PFSK-1 (cell line): ENCODE measurements at regions not wholly inside any gene's neighbourhood (a gene's known extent, or its start where the extent isn't known, plus 50 kb on each side); places are given as distances from the start of the nearest gene placed in this dataset.

ENCODE experiments used
- FOXP2 ChIP-seq: optimal IDR thresholded peaks from 2 replicates; pipeline ENCODE3; 2011; ENCODE audit warnings: borderline replicate concordance, control low read depth, inconsistent platforms; ENCODE audit not compliant: insufficient read depth; ENCODE audit errors: extremely low read length, extremely low read depth
- POLR2AphosphoS5 ChIP-seq: IDR thresholded peaks from 2 replicates; pipeline ENCODE4 v1.6.1; 2012; ENCODE audit warnings: low read depth, mild to moderate bottlenecking, control low read depth, low read length, moderate library complexity
- SIN3A ChIP-seq: IDR thresholded peaks from 2 replicates; pipeline ENCODE4 v1.6.1; 2012; ENCODE audit warnings: mild to moderate bottlenecking, low read length, moderate library complexity, borderline replicate concordance; ENCODE audit not compliant: insufficient read depth
- TAF1 ChIP-seq: IDR thresholded peaks from 2 replicates; pipeline ENCODE4 v1.6.1; 2012; ENCODE audit warnings: low read length, control low read depth, borderline replicate concordance; ENCODE audit not compliant: insufficient read depth
- TF ChIP-seq, protein P1 (sequence below), 2 experiments: IDR thresholded peaks; 2 replicates each; pipeline versions ENCODE4 v1.6.1 to v1.8.0; 2011 to 2012; ENCODE audit warnings: low read depth in 2 of 2, low read length in 2 of 2, control low read depth in 1 of 2, inconsistent platforms in 1 of 2, mild to moderate bottlenecking in 1 of 2, moderate library complexity in 1 of 2; ENCODE audit not compliant: insufficient read depth in 1 of 2

DNA sequence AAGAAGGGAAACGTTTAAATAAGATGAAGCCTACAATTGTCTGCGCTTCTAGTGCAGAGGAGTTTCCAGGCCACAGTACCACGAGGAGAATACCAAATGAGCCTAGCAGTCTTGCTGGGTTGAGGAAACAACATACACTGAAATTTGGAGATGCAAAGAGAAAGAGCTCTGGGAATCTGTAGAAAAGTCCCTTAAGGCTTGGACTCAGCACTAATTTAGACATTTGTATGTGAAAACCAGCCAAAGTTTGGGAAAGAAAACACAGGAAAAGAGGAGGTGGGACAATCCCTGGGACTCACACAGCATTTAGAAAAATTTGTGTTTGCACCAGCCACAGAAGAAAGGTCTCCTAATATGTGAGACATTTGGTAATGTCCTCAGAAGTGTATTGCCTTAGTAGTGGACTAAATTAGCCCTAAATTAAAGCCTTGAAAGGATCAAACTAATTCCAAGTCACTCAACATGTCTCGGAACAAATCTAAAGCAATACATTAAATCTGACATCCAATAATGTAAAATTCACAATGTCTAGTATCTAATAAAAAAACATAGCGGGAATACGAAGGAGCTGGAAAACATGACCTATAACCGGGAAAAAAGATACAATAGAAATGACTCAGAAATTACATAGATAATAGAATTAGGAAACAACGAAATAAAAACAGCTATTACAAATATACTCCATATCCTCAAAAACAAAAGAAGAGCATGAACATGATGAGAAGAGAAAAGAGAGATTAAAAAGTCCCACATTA, 187.1 kb upstream of the NAMPT start:
- TF ChIP-seq, protein P1, sequence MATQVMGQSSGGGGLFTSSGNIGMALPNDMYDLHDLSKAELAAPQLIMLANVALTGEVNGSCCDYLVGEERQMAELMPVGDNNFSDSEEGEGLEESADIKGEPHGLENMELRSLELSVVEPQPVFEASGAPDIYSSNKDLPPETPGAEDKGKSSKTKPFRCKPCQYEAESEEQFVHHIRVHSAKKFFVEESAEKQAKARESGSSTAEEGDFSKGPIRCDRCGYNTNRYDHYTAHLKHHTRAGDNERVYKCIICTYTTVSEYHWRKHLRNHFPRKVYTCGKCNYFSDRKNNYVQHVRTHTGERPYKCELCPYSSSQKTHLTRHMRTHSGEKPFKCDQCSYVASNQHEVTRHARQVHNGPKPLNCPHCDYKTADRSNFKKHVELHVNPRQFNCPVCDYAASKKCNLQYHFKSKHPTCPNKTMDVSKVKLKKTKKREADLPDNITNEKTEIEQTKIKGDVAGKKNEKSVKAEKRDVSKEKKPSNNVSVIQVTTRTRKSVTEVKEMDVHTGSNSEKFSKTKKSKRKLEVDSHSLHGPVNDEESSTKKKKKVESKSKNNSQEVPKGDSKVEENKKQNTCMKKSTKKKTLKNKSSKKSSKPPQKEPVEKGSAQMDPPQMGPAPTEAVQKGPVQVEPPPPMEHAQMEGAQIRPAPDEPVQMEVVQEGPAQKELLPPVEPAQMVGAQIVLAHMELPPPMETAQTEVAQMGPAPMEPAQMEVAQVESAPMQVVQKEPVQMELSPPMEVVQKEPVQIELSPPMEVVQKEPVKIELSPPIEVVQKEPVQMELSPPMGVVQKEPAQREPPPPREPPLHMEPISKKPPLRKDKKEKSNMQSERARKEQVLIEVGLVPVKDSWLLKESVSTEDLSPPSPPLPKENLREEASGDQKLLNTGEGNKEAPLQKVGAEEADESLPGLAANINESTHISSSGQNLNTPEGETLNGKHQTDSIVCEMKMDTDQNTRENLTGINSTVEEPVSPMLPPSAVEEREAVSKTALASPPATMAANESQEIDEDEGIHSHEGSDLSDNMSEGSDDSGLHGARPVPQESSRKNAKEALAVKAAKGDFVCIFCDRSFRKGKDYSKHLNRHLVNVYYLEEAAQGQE (IDR thresholded peaks at IDR 0.05; ENCODE audit: insufficient read depth in 1 of 2, low read depth in 2 of 2, low read length in 2 of 2): no peak
- TF ChIP-seq FOXP2: no peak
- no peak for TF ChIP-seq POLR2AphosphoS5
- no peak for TF ChIP-seq SIN3A
- no peak for TF ChIP-seq TAF1
